ENCODE measurements at regions not wholly inside any gene's neighbourhood (a gene's known extent, or its start where the extent isn't known, plus 50 kb on each side); places are given as distances from the start of the nearest gene placed in this dataset.

DNA sequence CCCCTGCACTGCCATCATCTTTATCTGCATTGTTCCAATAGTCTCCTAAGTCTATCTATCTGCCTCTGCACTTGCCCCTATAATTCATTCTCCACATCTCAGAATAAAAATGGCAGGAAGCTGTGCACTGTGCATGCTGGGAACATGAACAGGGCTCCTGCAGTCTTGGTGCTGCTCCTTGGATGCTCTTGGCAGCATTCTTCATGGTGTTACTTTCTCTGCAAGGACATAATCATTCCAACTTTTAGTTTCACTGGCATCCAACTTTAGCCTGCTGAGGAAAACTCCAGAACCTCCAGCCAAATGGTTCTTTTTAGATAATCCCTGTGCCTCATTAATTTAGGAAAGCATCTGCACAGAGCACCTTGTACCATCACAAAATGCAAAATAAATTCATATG lies 208.3 kb downstream of the STK31 start:
- no peak for TF ChIP-seq POLR2AphosphoS5 (IDR thresholded peaks at IDR 0.05)
- TF ChIP-seq, protein P1, sequence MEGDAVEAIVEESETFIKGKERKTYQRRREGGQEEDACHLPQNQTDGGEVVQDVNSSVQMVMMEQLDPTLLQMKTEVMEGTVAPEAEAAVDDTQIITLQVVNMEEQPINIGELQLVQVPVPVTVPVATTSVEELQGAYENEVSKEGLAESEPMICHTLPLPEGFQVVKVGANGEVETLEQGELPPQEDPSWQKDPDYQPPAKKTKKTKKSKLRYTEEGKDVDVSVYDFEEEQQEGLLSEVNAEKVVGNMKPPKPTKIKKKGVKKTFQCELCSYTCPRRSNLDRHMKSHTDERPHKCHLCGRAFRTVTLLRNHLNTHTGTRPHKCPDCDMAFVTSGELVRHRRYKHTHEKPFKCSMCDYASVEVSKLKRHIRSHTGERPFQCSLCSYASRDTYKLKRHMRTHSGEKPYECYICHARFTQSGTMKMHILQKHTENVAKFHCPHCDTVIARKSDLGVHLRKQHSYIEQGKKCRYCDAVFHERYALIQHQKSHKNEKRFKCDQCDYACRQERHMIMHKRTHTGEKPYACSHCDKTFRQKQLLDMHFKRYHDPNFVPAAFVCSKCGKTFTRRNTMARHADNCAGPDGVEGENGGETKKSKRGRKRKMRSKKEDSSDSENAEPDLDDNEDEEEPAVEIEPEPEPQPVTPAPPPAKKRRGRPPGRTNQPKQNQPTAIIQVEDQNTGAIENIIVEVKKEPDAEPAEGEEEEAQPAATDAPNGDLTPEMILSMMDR (IDR thresholded peaks at IDR 0.05), result no peak

Data from transverse colon (tissue), 4 donors.